IPS-20b (cell line): ENCODE measurements at regions not wholly inside any gene's neighbourhood (a gene's known extent, or its start where the extent isn't known, plus 50 kb on each side); places are given as distances from the start of the nearest gene placed in this dataset.

ENCODE experiments used
- H3K27ac ChIP-seq: one replicate; pipeline ENCODE4 v1.5.1; 2013; ENCODE audit warnings: low read length
- H3K27me3 ChIP-seq: 2 replicates; pipeline ENCODE4 v1.6.1; 2013; ENCODE audit warnings: mild to moderate bottlenecking, low read length, inconsistent platforms; ENCODE audit not compliant: insufficient read depth
- H3K36me3 ChIP-seq: 2 replicates; pipeline ENCODE4 v1.6.1; 2013; ENCODE audit warnings: low read depth, mild to moderate bottlenecking, inconsistent platforms, low read length, moderate library complexity; ENCODE audit not compliant: insufficient read depth
- H3K4me1 ChIP-seq: 2 replicates; pipeline ENCODE4 v1.6.1; 2013; ENCODE audit warnings: mild to moderate bottlenecking, control low read depth, inconsistent platforms, low read length, moderate library complexity; ENCODE audit not compliant: insufficient read depth
- H3K4me3 ChIP-seq: 2 replicates; pipeline ENCODE4 v1.5.1; 2013; ENCODE audit warnings: mild to moderate bottlenecking, low read length, inconsistent platforms
- H3K9ac ChIP-seq: 2 replicates; pipeline ENCODE4 v1.6.1; 2013; ENCODE audit warnings: low read depth, mild to moderate bottlenecking, inconsistent platforms, low read length, moderate library complexity
- H3K9me3 ChIP-seq: 2 replicates; pipeline ENCODE4 v1.6.1; 2013; ENCODE audit warnings: mild to moderate bottlenecking, low read depth, low read length, inconsistent platforms; ENCODE audit not compliant: insufficient read depth

DNA sequence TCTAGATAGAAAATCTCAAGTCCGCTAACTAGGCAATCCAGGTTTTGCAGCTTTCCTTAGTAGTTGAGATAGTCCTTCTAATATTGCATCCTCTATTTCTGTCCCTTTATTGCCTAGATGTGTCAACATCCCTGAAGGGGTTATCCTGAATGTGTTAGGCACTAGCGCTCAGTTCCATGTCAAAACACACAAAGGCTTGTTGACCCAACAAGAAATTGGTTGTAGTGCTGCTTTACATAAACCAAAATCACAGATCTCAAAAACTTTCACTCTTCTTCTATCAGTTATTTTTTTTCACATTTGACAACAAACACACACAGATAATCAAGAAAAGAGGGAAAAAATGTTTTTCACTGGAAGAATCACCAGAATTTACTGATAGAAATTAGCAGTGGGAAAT is 51.4 kb upstream of the SOX2 start:
- H3K27me3 ChIP-seq: no peaks in the 10 kb centered on the region
- no peak overlapping the region for H3K4me3 ChIP-seq
- H3K36me3 ChIP-seq: no peaks in the 10 kb centered on the region
- no peaks in the 10 kb centered on the region for H3K4me1 ChIP-seq
- H3K9me3 ChIP-seq: no peaks in the 10 kb centered on the region
- H3K9ac ChIP-seq: no peak overlapping the region
- no peak overlapping the region for H3K27ac ChIP-seq

GRCh38 chr3:181637456-181637855 is 74.3 kb upstream of the SOX2 start:
- H3K36me3 ChIP-seq: no peaks in the 10 kb centered on the region
- no peaks in the 10 kb centered on the region for H3K27me3 ChIP-seq
- H3K9me3 ChIP-seq: no peaks in the 10 kb centered on the region
- H3K4me1 ChIP-seq: peaks cover 5% of the 10 kb centered on the region; the same call in 1 of the 2 replicates
- no peak overlapping the region for H3K9ac ChIP-seq
- H3K27ac ChIP-seq: no peak overlapping the region
- no peak overlapping the region for H3K4me3 ChIP-seq

- Histone ChIP-seq H3K4me1 (peaks cover 5% of the 10 kb centered on the region; the same call in 1 of the 2 replicates), H3K27me3 (no peaks in the 10 kb centered on the region), H3K9me3 (no peaks in the 10 kb centered on the region), H3K9ac (no peak overlapping the region), H3K27ac (no peak overlapping the region), H3K36me3 (no peaks in the 10 kb centered on the region), H3K4me3 (no peak overlapping the region)
These were observed 74.7 kb upstream of the SOX2 start for GRCh38 chr3:181637056-181637455.

DNA sequence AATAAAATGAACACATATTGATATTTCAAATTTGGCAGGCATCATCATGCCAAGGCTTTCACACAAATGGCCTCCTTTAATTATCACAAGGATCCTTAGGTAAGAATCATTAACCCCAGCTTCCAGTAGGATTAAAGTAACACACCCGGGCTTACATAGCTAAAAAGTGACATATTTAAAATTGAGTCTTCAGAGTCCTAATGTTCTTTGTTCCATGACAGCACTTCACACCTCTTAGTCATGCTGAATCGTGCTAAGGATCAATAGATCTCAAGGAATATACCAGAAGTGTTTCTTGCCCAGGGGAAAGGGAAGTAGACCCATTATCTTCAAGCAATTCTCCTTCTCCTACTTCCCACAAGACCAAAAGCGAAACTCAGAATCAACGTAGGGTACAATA is 76.6 kb upstream of the SOX2 start:
- Histone ChIP-seq H3K36me3 (no peaks in the 10 kb centered on the region), H3K27ac (no peak overlapping the region), H3K9ac (no peak overlapping the region), H3K4me1 (no peaks in the 10 kb centered on the region), H3K27me3 (no peaks in the 10 kb centered on the region), H3K4me3 (no peak overlapping the region), H3K9me3 (no peaks in the 10 kb centered on the region)

DNA sequence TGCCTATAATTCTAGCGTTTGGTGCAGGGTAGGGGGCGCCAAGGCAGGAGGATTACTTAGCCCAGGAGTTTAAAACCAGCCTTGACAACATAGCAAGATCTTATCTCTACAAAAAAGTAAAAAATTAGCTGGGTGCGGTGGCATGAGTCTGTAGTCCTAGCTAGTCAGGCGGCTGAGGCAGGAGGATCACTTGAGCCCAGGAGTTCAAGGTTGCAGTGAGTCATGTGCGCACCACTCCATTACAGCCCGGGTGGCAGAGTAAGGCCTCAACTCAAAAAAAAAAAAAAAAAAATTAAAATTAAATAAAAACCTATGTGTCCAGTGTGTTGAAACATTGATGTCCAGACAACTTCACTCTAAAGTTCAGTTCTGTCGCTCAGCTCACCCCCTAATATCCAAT is 78.2 kb upstream of the SOX2 start:
- Histone ChIP-seq H3K9me3 (no peaks in the 10 kb centered on the region), H3K9ac (no peak overlapping the region), H3K27me3 (no peaks in the 10 kb centered on the region), H3K4me1 (no peaks in the 10 kb centered on the region), H3K4me3 (no peak overlapping the region), H3K27ac (no peak overlapping the region), H3K36me3 (no peaks in the 10 kb centered on the region)

DNA sequence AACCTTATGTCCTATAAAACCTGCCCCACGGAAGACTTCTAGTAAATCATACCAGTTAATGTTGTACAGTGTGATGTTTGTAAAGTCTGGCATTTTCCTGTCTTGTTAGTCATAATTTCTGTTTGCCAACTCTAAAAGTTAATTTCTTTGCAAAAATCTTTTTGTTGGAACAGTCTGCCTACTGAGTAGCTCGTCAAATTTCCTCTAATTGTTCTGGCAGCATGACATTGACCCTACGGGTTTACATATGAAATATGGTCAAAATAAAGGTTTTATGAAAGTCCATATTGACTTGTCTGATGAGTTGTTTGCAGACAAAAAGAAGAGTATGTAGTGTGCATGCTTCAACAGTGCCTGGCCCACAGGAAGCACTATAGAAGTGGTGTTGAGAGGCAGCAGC is 79.8 kb upstream of the SOX2 start:
- H3K36me3 ChIP-seq: no peaks in the 10 kb centered on the region
- H3K9me3 ChIP-seq: no peaks in the 10 kb centered on the region
- no peaks in the 10 kb centered on the region for H3K27me3 ChIP-seq
- no peak overlapping the region for H3K27ac ChIP-seq
- H3K9ac ChIP-seq: no peak overlapping the region
- no peaks in the 10 kb centered on the region for H3K4me1 ChIP-seq
- no peak overlapping the region for H3K4me3 ChIP-seq

DNA sequence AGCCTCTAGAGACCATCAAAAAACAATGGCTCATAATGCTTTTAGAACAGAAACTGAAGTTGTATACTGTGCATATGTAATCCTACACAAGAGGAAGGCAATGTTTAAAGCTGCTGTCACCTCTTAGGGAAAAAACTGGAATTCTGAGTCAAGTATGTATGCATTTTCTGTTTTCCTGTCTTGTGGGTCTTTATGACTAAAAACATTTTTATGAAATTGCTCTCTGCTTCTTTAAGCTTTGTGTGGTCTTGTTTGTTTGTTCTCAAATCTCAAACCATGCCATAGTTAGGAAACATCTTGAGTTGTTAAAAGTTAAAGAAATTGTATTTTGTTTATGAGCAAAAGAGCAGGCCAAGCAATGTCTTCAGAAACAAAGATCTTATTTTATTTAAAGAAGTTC is 80.9 kb upstream of the SOX2 start:
- Histone ChIP-seq H3K9me3 (no peaks in the 10 kb centered on the region), H3K36me3 (no peaks in the 10 kb centered on the region), H3K27me3 (no peaks in the 10 kb centered on the region), H3K4me1 (no peaks in the 10 kb centered on the region), H3K27ac (no peak overlapping the region), H3K9ac (no peak overlapping the region), H3K4me3 (no peak overlapping the region)

GRCh38 chr3:181629711-181630110 is 82.0 kb upstream of the SOX2 start:
- H3K27me3 ChIP-seq: no peaks in the 10 kb centered on the region
- no peaks in the 10 kb centered on the region; the same call in 1 of the 2 replicates for H3K4me1 ChIP-seq
- no peak overlapping the region for H3K9ac ChIP-seq
- no peaks in the 10 kb centered on the region for H3K9me3 ChIP-seq
- H3K27ac ChIP-seq: no peak overlapping the region
- H3K36me3 ChIP-seq: no peaks in the 10 kb centered on the region
- no peak overlapping the region for H3K4me3 ChIP-seq

DNA sequence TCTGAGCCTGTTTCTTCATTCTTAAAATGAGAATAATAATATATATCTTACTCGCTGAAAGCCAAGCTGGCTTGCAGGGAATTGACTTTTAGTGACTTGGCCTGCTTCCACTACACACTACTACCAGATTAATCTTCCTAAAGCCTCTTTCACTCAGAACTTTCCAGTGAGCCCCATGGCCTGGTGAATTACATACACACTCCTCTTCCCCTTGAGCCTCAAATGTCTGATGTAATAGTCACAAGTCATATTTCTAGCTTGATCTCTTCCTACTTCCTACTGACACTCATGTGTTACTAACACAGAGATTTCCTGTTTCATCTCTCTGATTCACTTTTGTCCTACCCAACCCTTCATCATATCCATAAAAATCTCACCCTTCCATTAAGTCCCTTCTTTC is 82.7 kb upstream of the SOX2 start:
- H3K4me3 ChIP-seq: no peak overlapping the region
- no peak overlapping the region for H3K9ac ChIP-seq
- no peaks in the 10 kb centered on the region for H3K36me3 ChIP-seq
- H3K9me3 ChIP-seq: no peaks in the 10 kb centered on the region
- no peaks in the 10 kb centered on the region for H3K27me3 ChIP-seq
- H3K4me1 ChIP-seq: peaks cover 5% of the 10 kb centered on the region
- no peak overlapping the region for H3K27ac ChIP-seq

DNA sequence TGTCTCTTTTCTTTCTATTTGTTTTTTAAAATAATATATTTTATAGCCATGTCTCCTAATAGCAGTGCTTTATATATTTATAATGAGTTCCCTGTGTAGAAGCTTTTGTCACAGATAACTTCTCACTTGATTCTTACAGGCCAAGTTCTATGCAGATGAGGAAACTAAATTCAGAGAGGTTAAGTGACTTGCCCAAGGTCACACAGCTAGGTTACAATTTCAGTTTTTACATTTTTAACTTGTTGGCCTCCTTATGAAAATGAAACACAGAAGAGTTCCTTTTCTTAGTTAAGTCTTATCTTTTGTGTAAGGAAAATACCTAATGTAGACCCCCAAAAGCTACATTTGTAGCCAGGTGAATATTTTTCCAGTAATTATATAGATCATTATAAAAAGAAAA is 83.3 kb upstream of the SOX2 start:
- Histone ChIP-seq H3K27ac (no peak overlapping the region), H3K36me3 (no peaks in the 10 kb centered on the region), H3K4me1 (peaks cover 8% of the 10 kb centered on the region), H3K4me3 (no peak overlapping the region), H3K9me3 (no peaks in the 10 kb centered on the region), H3K9ac (no peak overlapping the region), H3K27me3 (no peaks in the 10 kb centered on the region)

DNA sequence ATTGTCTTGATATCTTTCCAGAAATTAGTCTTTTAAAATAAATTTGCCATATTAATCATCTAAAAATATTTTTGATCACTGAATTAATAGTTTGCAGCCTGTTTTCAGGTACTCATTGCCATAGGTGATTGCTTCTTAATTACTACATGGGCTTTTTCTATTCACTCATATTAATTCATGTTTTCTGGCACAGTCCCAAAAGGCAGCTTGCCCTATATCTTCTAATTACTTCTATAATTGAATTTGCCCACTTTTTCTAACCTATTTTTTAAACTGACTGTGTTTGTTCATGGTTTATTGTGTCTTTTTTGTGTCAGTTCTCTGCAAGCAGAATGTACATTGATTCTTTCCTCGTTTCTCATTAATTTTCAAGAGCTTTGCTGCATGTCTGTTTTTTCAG is 85.7 kb upstream of the SOX2 start:
- H3K4me3 ChIP-seq: no peak overlapping the region
- no peak overlapping the region for H3K9ac ChIP-seq
- no peak overlapping the region for H3K27ac ChIP-seq
- no peaks in the 10 kb centered on the region for H3K36me3 ChIP-seq
- H3K9me3 ChIP-seq: no peaks in the 10 kb centered on the region
- H3K4me1 ChIP-seq: peaks cover 8% of the 10 kb centered on the region
- H3K27me3 ChIP-seq: no peaks in the 10 kb centered on the region

- no peaks in the 10 kb centered on the region for H3K9me3 ChIP-seq
- no peak overlapping the region for H3K4me3 ChIP-seq
These were observed 87.6 kb upstream of the SOX2 start for GRCh38 chr3:181623924-181624694.

More at GRCh38 chr3:181623924-181624694, 87.6 kb upstream of the SOX2 start:
- Histone ChIP-seq H3K36me3 (no peaks in the 10 kb centered on the region), H3K27me3 (no peaks in the 10 kb centered on the region), H3K9ac (no peak overlapping the region), H3K27ac (no peak overlapping the region), H3K4me1 (peaks cover 11% of the 10 kb centered on the region)
